ENCODE measurements at regions not wholly inside any gene's neighbourhood (a gene's known extent, or its start where the extent isn't known, plus 50 kb on each side); places are given as distances from the start of the nearest gene placed in this dataset.
"Not testable (repeated sequence)": the region's sequence is repeated elsewhere in the genome, so short reads cannot be mapped to it uniquely, and the experiment has no call there.

DNA sequence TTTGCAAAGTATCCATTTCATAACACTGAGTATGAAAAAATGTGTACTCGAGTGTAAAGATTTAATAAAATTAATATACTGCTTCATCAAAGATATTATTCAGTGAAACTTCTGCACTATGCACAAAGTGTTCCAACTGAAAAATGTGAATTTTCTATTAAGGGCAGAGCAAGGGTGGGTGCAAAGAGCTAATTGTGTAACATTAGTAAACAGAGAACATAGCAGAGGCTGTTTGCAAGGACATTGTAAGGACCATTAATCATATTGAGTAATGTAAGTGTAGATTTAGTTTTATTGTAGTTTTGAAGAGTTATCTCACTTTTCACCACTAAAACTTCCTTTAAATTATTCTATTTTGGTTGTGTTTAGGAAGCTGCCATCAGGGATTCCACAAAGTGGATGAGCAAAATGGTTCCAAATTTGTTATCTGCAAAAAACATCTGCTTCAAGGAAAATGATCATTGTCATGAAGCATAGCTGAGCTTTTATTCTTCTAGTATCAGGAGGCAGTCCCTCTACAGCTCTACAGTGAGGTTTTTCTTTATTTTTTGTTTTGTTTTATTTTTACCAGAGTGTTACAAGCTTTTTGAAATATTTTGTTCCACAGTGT, 1375.4 kb downstream of the SLITRK1 start:
- no peak for DNase-seq

DNA sequence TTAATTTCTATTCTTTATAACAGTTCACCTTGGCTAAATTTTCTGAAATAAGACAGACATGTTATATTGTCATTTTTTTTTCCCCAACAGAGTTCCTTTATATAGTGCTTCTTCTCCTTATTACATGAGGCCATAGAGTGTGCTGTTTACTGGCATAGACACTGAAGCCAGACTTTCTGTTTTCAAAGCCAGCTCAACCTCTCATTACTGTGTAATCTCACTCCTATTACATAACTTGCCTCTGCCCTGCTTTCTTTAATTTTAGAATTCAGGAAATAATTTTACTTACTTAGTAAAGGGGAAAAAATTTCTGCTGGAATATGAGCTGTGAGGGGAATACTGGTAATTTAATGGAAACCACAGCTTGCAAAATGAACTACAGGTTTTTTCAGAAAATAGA, 1380.4 kb downstream of the SLITRK1 start:
- no peak for DNase-seq

DNA sequence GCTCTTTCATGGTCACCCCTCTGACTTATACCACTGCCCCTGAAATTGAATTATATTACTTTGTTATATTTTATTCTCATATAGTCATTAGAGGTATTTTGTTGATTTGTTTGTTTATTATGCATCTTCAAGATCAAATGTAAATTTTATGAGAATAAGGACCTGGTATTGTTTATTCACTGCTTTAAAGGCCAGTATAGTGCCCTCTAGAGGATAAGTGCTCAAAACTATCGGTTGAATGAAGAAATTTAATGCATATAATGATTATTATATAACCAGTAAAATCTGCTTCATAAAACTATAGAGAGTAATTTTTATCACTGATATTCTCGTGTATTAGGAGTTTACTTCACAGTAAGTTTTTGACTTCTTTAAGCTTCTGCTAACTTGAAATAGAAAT, 1401.9 kb downstream of the SLITRK1 start:
- DNase-seq: no peak

DNA sequence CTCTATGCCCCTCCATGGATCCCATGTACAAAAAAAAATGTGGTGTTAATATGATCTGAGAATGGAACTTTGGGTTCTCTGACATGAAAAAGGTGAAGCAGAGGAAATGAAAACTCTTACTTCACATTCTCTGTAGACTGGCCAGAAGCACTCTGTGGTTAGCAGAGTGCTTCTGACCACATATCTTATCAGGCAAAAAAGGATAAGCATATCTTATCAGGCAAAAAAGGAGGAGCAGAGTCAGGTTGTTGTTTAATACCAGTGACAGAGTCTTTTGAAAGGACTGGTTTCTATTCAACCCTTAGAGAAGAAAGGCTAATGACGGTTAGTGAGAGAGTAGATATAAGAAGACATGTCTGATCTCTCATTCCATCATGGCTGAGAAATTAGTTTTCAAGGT, 1404.8 kb downstream of the SLITRK1 start:
- DNase-seq: no peak

DNA sequence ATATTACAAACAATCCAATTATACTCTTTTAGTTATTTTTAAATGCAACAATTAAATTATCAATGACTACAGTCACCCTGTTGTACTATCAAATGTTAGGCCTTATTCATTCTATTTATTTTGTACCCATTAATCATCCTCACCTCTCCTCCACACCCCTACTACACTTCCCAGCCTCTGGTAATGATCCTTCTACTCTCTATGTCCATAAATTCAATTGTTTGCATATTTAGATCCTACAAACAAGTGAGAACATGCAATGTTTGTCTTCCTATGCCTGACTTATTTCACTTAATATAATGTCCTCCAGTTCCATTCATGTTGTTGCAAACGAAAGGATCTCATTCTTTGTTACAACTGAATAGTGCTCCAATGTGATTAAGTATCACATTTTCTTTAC, 1414.6 kb downstream of the SLITRK1 start:
- DNase-seq: no peak

DNA sequence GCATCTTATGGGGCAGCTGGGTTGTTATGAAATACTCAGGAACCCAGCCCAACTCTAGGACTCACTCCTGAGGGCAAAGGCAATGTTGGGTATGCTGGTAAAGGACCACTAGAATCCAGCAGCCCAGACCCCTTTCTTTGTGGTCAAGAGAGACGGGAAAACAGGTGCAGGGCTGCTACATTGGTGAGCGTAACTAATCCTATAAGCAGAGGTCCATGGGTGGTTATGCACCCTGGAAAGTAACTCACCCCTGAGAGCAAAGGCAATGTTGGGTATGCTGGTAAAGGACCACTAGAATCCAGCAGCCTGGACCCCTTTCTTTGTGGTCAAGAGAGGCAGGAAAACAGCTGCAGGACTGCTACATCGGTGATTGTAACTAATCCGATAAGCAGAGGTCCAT, 1422.7 kb downstream of the SLITRK1 start:
- DNase-seq: not testable (repeated sequence)

DNA sequence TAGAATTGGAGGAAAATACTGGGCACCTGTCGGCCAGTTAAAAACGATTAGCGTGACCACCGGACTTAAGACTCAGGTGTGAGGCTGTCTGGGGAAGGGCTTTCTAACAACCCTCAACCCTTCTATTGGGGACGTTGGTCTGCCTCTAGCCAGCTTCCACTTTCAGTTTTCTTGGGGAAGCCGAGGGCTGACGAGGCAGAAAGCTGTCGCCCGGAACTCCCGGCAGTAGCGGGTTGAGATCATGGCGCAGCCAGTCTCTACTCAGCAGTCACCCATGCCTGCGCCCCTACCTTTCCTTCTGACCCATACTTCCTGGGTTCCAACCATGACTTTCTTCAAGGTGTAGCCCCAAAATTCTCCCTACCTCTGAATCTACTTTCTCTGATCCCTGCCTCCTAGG, 1424.1 kb downstream of the SLITRK1 start:
- no peak for DNase-seq

DNA sequence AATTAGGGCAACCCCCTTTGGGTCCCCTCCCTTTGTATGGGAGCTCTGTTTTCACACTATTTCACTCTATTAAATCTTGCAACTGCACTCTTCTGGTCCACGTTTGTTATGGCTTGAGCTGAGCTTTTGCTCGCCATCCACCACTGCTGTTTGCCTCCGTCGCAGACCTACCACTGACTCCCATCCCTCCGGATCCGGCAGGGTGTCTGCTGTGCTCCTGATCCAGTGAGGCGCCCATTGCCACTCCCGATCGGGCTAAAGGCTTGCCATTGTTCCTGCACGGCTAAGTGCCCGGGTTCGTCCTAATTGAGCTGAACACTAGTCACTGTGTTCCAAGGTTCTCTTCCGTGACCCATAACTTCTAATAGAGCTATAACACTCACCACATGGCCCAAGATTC, 1424.7 kb downstream of the SLITRK1 start:
- not testable (repeated sequence) for DNase-seq

DNA sequence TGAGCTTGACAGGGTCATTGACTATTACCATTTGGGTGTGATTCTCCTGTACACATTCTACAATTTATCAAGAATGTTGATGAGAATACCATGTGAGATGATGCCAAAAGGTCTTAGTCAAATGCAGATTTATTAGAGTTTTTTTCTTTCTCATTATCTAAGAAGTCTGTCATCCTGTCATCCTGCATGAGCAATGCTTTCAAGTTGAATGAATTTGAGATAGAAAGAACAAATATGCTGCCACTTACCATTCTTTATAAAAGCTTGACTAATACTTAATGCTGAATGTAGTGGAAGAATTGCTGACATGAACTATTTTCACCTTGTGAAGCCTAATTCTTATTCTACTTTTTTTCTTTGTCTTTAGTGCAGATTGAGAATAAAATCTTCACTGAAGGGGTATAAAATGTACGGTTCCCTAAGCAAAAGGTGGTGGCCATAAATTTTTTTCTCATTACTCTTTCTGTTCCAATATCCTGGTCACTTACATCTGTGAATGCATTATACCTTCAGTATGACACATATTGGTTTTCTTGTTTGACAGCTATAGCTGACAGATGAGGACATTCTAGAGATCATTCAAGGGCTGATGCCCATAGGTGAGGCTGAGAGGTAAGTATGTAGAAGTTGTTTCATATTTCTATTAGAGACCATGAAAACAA, 1434.7 kb downstream of the SLITRK1 start:
- no peak for DNase-seq

DNA sequence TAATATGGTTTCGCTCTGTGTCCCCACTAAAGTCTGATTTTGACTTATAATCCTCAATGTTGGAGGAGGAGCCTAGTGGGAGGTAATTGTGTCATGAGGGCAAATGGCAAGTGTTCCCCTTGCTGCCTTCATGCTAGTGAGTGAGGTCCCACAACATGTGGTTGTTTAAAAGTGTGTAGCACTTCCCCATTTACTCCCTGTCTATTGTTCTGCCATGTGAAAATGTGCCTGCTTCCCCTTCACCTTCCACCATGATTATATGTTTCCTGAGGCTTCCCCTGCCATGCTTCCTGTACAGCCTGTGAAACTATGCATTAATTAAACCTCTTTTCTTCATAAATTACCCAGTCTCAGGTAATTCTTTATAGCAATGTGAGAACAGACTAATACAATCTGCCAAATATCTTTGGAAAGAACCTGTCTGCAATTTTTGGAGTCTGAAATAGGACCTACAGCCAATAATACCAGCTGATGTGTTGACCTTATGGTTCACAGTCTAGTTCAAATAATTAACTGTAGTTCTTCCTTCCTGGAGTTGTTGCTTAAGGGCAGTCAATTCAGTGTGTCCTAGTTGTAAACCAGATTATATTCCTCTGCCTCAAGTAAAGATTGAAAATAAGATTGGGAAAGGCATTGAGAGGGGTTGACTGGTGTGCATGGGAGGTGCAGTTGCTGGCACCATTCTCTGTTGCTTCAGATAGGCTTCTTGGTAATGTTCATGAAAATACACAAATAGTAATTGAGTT, 1442.9 kb downstream of the SLITRK1 start:
- DNase-seq: no peak

DNA sequence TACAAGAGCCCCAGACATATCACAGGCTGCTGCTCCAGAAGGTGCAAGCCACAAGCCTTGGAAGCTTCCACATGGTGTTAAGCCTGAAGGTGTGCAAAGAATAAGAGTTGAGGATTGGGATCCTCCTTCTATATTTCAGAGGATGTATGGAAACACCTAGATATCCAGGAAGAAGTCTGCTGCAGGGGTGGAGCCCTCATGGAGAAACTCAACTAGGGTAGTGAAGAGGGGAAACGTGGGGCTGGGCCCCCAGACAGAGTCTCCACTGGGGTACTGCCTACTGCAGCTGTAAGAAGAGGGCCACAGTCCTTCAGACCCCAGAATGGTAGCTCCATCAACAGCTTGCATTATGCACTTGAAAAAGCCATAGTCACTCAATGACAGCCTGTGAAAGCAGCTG, 1444.0 kb downstream of the SLITRK1 start:
- DNase-seq: no peak

DNA sequence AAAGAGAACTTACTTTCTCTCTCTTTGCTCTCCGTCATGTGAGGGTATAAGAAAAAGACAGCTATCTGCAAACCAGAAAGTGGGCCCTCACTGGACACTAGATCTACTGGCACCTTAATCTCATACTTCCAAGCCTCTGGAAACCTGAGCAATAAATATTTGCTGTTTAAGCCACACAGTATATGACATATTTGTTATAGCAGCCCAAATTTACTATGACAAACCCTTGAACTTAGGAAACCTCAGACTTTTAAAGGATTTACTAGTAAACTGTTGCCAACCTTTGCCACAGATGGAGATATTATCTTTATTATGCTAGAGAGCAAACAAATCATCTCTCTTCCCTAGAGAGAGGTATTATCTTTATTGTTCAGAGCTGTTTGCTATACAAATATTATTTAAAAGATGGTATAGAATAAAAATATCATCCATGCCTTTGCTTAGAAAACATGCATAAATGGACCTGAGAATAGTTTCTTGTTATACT, 1446.1 kb downstream of the SLITRK1 start:
- DNase-seq: no peak

DNA sequence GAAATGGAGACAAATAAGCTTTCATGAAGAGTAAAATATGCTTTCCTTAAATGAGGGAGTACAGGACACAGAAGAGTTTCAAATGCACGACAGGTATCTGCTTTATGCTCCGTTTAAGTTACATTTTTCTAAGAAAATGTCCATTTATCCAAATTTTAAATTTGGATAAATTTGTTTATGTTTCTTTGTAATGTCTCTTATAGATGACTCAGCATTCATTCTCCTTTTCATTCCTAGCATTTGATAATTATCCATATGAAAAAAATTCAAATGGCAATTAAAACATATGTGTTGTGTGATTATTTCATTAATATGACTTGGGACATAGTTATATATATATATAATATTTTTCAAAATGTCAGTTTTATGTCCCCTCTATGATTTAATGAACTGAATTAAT, 1449.3 kb downstream of the SLITRK1 start:
- no peak for DNase-seq

DNA sequence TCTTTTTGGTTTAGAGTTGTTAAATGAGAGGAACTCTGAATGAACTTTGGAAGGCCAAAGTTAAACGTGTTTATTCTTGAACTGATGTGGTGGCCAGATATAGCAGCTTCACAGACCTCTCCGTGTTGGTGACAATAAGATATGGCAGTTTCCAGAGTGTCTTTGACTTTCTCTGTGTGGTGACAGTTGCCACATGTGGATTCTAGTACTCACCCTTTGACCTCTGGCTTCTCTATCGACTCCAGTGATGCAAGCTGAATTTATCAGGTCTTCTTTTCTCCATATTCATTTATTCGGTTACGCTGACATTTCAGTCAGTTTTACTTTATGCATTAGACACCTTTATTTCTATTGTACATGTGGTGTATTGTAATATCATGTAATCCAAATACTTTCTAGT, 1469.5 kb downstream of the SLITRK1 start:
- no peak for DNase-seq

DNA sequence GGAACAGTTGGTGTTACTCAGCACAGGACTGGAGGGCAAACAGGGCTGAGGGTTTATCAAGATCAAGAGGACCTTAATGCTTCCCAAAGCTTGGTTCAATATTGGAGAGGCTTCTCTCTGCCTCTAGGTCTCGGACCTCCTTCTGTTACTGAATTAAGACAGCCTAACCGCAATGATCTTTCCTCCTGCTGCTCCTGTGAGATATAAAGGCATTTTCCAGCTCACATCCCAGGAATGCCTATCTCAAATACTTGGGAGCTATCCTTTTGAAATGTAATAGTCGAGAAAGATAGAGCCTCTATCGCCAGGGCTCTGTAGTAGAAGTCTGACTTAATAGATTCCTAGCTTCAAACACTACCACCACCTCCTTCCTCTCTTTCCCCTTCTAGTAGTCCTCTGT, 1475.0 kb downstream of the SLITRK1 start:
- no peak for DNase-seq

DNA sequence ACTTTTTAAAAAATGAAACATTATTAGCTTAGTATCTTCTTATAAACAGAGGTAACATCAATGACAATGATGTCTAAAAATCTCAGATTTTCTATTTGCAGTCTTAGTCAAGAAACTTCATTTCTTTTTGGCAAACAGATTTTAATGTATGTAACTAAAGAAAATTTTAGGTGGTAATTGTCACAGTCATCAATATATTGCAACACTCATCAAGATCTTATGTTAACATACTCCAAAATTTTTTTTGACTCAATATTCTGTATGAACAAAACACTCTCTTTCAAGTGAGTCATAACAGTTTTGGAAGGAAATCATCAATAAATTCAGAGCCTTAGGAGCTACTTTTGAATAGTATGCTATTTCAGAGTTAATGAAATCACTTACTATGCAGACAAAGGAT, 1507.6 kb downstream of the SLITRK1 start:
- DNase-seq: no peak

DNA sequence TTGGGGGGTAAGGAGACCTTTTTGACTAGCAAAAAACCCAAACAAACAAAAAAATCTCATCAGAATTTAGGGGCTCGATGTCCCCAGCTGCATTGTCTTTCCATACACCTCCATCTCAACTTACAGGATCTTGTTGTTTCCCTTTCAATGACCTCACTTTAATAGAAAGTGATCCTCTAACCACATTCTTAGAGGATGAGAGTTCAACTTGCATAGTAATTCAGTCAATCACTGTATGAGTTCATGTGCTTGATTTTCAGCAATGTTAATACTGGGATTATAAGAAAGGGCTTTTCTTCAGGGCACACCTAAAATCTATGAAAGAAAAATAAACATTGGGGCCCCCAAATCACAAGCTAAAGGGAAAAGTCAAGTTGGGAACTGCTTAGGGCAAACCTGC, 1512.0 kb downstream of the SLITRK1 start:
- no peak for DNase-seq

DNA sequence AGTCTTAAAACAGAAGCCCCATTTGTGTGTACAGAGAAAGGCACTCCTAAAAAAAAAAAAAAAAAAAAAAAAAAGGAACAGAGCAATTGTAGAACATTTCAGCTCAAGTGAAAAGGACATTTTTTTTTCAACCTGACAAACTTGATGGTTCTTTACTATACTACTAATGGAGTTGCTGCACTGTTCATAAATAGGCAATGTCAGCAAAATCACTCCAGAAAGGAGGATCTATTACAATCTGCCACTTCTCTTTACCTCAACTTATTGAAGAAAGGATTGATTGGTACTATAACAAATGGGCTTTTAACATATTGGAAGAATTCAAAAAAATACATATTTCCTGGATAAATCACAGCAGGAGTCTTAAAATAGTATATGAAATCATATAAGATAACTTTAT, 1517.7 kb downstream of the SLITRK1 start:
- no peak for DNase-seq

DNA sequence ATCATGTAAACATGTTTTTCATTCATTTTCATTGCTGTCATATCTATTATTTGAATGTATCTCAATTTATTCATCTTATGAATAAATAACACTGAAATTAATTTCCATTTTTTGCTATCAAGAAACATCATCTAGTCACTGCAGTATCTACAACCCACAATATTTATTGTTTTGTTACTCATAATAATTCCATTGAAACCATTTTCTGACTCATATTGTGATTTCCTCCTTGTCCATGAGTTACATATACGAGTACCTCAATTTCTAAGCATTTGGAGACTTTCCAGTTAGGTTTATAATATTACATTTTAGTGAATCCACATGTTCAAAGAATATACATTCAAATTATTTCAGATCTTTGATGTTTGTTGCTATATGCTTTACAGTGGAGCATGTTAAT, 1524.0 kb downstream of the SLITRK1 start:
- no peak for DNase-seq

DNA sequence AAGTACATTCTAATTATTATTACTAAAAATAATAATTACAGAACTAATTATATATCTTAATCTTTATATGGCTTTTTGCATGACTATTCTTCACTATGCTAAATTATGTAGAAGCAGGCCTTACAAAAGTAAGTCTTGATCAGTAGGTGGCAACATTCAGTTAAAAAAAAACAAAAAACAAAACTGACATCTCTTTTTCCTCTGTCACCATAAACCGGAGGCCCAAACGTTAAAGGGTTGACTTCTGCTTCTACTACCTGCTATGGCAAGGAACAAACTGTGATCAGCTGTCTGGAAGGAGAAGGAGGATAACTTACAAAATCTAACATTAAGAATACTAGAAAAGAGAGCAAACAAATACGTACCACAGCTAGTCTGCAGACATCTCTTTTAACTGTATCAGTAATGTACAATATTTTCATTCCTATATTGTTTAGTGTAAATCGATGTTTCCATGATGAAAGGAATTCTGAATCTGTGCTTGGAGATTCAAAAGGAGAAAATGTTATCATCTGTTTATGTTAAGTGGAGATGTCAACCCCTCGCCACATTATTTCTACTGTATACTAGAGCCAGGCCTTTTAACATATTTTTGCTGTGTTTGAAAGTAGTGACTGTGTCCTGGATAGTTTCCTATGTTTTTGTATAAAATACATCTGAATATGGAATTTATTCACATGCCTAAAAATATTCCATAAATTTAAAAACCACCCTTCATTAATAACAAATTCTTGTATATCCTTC, 1525.4 kb downstream of the SLITRK1 start:
- DNase-seq: no peak

DNA sequence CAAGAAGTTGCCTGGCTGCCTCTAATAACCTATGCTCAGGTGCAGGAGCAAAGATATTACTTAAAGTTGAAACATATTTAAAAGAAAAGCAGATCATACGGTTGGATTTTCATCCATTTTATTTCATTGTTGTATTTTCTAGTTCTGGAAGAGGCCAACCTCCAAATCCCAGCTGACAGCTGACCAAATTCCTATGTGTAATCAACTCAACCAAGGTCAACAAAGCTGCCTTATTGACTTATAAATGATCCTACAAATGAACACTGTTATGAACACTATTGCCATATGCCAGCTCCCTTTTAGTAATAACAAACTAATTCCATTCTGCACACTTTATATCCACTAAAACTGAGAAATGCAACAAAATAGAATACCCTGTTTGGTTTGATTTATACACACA, 1537.4 kb downstream of the SLITRK1 start:
- DNase-seq: no peak

DNA sequence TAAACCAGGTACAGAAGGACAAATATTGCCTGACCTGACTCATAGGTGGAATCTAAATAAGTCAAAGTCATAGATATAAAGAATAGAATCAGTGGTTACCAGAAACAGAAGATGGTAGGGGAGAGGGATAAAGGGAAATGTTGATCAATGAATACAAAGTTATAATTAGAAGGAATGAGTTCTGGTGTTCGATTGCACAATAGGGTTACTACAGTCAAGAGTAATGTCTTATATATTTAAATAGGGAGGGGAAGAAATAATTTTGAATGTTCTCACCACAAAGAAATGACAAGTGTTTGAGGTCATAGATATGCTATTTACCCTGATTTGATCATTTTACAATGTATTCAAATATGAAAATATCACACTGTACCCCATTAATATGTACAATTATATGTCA, 1541.2 kb downstream of the SLITRK1 start:
- no peak for DNase-seq

DNA sequence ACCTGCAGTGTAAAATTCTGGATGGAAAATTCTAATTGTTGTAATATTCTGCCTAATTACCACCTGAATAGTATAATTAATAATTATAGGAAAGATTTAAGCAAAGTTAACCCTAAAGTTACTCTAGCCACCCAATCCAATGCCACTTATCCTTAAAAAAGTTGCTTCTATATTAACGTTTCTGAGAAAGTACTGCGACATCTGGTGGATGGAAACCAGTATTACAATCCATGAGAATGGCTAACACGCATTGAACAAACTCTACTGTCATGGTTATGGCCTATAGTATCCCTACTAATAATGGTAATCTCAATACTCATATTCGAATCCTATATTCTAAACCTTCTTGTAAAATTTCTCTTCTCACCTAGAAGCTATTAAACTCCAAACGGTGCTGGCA, 1551.8 kb downstream of the SLITRK1 start:
- no peak for DNase-seq

DNA sequence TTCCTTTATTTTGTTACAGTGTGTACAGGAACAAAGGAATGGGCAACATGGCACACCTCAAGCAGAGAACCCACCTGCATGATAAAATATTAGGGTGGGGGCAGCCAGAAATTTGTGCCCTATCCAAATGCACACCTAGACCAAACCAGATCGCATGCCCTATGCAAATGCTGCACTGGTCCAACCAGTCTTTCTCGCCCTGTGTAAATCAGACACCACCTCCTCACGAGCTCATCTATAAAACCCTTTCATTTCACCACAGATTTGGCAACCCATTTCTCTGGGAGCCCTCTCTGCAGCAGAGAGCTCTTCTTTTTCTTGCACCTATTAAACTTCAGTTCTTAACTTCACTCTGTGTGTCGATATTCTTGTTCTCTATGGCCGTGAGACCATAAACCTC, 1559.2 kb downstream of the SLITRK1 start:
- DNase-seq: no peak
